Peyer's patch (tissue), 4 donors: ENCODE measurements at regions not wholly inside any gene's neighbourhood (a gene's known extent, or its start where the extent isn't known, plus 50 kb on each side); places are given as distances from the start of the nearest gene placed in this dataset.

Experiments
- CTCF ChIP-seq, 6 experiments: fragments of 450-650 bp in 4 of 6; fragments of 200-600 bp in 2 of 6; sonication (generic) in 1 of 6; IDR thresholded peaks; one replicate each; pipeline ENCODE4 v1.5.1; 2017 to 2019; ENCODE audit warnings: antibody characterized with exemption in 6 of 6, mild to moderate bottlenecking in 3 of 6, moderate library complexity in 1 of 6
- POLR2A ChIP-seq, 2 donors: fragments of 450-650 bp; IDR thresholded peaks; one replicate each; pipeline ENCODE4 v1.5.1; 2017; ENCODE audit warnings: antibody characterized with exemption in 2 of 2, mild to moderate bottlenecking in 2 of 2, moderate library complexity in 2 of 2

- no peak for TF ChIP-seq CTCF (IDR thresholded peaks at IDR 0.05)
- no peak for TF ChIP-seq POLR2A (IDR thresholded peaks at IDR 0.05)
Measured at GRCh38 chr21:15159382-15160020, 94.7 kb upstream of the NRIP1 start.
